Stimulated activated CD8-positive, alpha-beta memory T cell treated with anti-CD3 and anti-CD28 coated beads, Interleukin-15, amount 100 ng/mL, for 24 hours (primary cell): ENCODE measurements at regions not wholly inside any gene's neighbourhood (a gene's known extent, or its start where the extent isn't known, plus 50 kb on each side); places are given as distances from the start of the nearest gene placed in this dataset.
"Not testable (repeated sequence)": the region's sequence is repeated elsewhere in the genome, so short reads cannot be mapped to it uniquely, and the experiment has no call there.

Experiments used
- DNase-seq: peaks from one replicate; pipeline ENCODE4 v3.0.0-alpha.2; 2020; ENCODE audit warnings: low read depth

GRCh38 chr5:6273090-6273735 is 105.1 kb downstream of the MED10 start:
- no peak for DNase-seq

GRCh38 chr5:6269925-6270324 is 108.4 kb downstream of the MED10 start:
- no peak for DNase-seq

GRCh38 chr5:6266671-6267197 is 111.6 kb downstream of the MED10 start:
- DNase-seq, result no peak

GRCh38 chr5:6264394-6264793 is 114.0 kb downstream of the MED10 start:
- DNase-seq, result no peak

- no peak for DNase-seq
Observed at GRCh38 chr5:6262651-6263363, 115.5 kb downstream of the MED10 start.

- no peak for DNase-seq
Observed at GRCh38 chr5:6261668-6262067, 116.7 kb downstream of the MED10 start.

- no peak for DNase-seq
Observed at GRCh38 chr5:6261256-6261655, 117.1 kb downstream of the MED10 start.

- no peak for DNase-seq
Observed at GRCh38 chr5:6260846-6261245, 117.5 kb downstream of the MED10 start.

GRCh38 chr5:6256901-6257300 is 121.4 kb downstream of the MED10 start:
- no peak for DNase-seq

GRCh38 chr5:6255956-6256355 is 122.4 kb downstream of the MED10 start:
- DNase-seq, result no peak

GRCh38 chr5:6253846-6254245 is 124.5 kb downstream of the MED10 start:
- DNase-seq, result no peak

GRCh38 chr5:6253281-6253680 is 125.1 kb downstream of the MED10 start:
- DNase-seq, result no peak

- DNase-seq, result no peak
Observed at GRCh38 chr5:6252581-6252980, 125.8 kb downstream of the MED10 start.

- no peak for DNase-seq
Observed at GRCh38 chr5:6251565-6252102, 126.7 kb downstream of the MED10 start.

GRCh38 chr5:6250121-6250520 is 128.2 kb downstream of the MED10 start:
- DNase-seq, result no peak

GRCh38 chr5:6248132-6248531 is 130.2 kb downstream of the MED10 start:
- DNase-seq, result no peak

- no peak for DNase-seq
Observed at GRCh38 chr5:6246820-6247437, 131.4 kb downstream of the MED10 start.

- no peak for DNase-seq
Observed at GRCh38 chr5:6244339-6244714, 134.0 kb downstream of the MED10 start.

- no peak for DNase-seq
Observed at GRCh38 chr5:6243706-6244338, 134.5 kb downstream of the MED10 start.

- DNase-seq, result not testable (repeated sequence)
Observed at GRCh38 chr5:6241056-6241455, 137.3 kb downstream of the MED10 start.

GRCh38 chr5:6236858-6237481 is 141.4 kb downstream of the MED10 start:
- no peak for DNase-seq
